Keratinocyte (primary cell): ENCODE measurements at regions not wholly inside any gene's neighbourhood (a gene's known extent, or its start where the extent isn't known, plus 50 kb on each side); places are given as distances from the start of the nearest gene placed in this dataset.

Source experiments
- DNase-seq: peaks from one replicate; pipeline ENCODE4 v3.0.0-alpha.2; 2011; ENCODE audit warnings: low read depth, missing footprints, low spot score
- FAIRE-seq: peaks from 2 replicates; lab custom pipeline; 2011; peaks lifted over from hg19 to GRCh38; lab: Jason Lieb, UNC
- H2AFZ ChIP-seq: 2 replicates; pipeline ENCODE4 v1.6.0; 2012; ENCODE audit warnings: low read length, control low read depth, inconsistent platforms; ENCODE audit not compliant: control insufficient read depth
- H3K27ac ChIP-seq: 2 replicates; pipeline ENCODE4 v1.5.1; 2011; ENCODE audit warnings: low read length; ENCODE audit not compliant: control insufficient read depth, insufficient read depth
- H3K27me3 ChIP-seq: 3 replicates; pipeline ENCODE4 v1.6.0; 2011; ENCODE audit warnings: low read length; ENCODE audit not compliant: control insufficient read depth, insufficient read depth; ENCODE audit errors: extremely low read depth
- H3K36me3 ChIP-seq, 2 experiments: 2 replicates in 1 of 2; 3 replicates in 1 of 2; pipeline ENCODE4 v1.5.1; 2011; ENCODE audit warnings: low read length in 2 of 2, mild to moderate bottlenecking in 1 of 2; ENCODE audit not compliant: control insufficient read depth in 2 of 2, insufficient read depth in 2 of 2; ENCODE audit errors: extremely low read depth in 1 of 2
- H3K4me1 ChIP-seq: 3 replicates; pipeline ENCODE4 v1.5.1; 2011; ENCODE audit warnings: low read length; ENCODE audit not compliant: control insufficient read depth, insufficient read depth; ENCODE audit errors: extremely low read depth
- H3K4me2 ChIP-seq: 3 replicates; pipeline ENCODE4 v1.6.0; 2011; ENCODE audit warnings: low read depth, low read length; ENCODE audit not compliant: control insufficient read depth, insufficient read depth; ENCODE audit errors: extremely low read depth
- H3K4me3 ChIP-seq, 3 experiments: fragments of 200-600 bp in 1 of 3; sonication (generic) in 1 of 3; 2 replicates in 2 of 3; 3 replicates in 1 of 3; pipeline ENCODE4 v1.5.1; 2011 to 2016; ENCODE audit warnings: low read length in 3 of 3, mild to moderate bottlenecking in 3 of 3, control low read depth in 2 of 3, inconsistent platforms in 1 of 3, low read depth in 1 of 3, mixed read lengths in 1 of 3, mixed run types in 1 of 3, moderate library complexity in 1 of 3; ENCODE audit not compliant: control insufficient read depth in 2 of 3, insufficient read depth in 2 of 3; ENCODE audit errors: extremely low read depth in 1 of 3
- H3K79me2 ChIP-seq: 2 replicates; pipeline ENCODE4 v1.6.0; 2012; ENCODE audit warnings: low read length; ENCODE audit not compliant: control insufficient read depth, insufficient read depth
- H3K9ac ChIP-seq: 3 replicates; pipeline ENCODE4 v1.6.0; 2011; ENCODE audit warnings: low read length; ENCODE audit not compliant: control insufficient read depth, insufficient read depth; ENCODE audit errors: extremely low read depth
- H3K9me1 ChIP-seq: 3 replicates; pipeline ENCODE4 v1.6.0; 2011; ENCODE audit warnings: low read length; ENCODE audit not compliant: control insufficient read depth, insufficient read depth; ENCODE audit errors: extremely low read depth
- H3K9me3 ChIP-seq: 2 replicates; pipeline ENCODE4 v1.5.1; 2012; ENCODE audit warnings: low read depth, low read length; ENCODE audit not compliant: control insufficient read depth
- H4K20me1 ChIP-seq: 3 replicates; pipeline ENCODE4 v1.6.0; 2011; ENCODE audit warnings: low read length; ENCODE audit not compliant: control insufficient read depth, insufficient read depth; ENCODE audit errors: extremely low read depth
- CTCF ChIP-seq, 3 experiments: IDR thresholded peaks in 1 of 3; conservative IDR thresholded peaks in 1 of 3; optimal IDR thresholded peaks in 1 of 3; 2 replicates in 2 of 3; 3 replicates in 1 of 3; pipeline versions ENCODE3 to v1.5.1; 2011; ENCODE audit warnings: low read length in 3 of 3, mild to moderate bottlenecking in 3 of 3, moderate library complexity in 2 of 3, control low read depth in 1 of 3, inconsistent platforms in 1 of 3; ENCODE audit not compliant: insufficient read depth in 2 of 3; ENCODE audit errors: extremely low read depth in 1 of 3
- EZH2 ChIP-seq: IDR thresholded peaks from one replicate; pipeline ENCODE4 v1.6.1; 2012; ENCODE audit warnings: inconsistent platforms, mild to moderate bottlenecking, low read length, moderate library complexity
- dilution Hi-C: fragments of 300-500 bp; cut with MboI; formaldehyde crosslinking; loops from one replicate; pipeline ENCODE4 v1.7.0; 2020; ENCODE audit warnings: low sequenced_read_pairs; ENCODE audit not compliant: extremely low pct_ligation_motif_present

DNA sequence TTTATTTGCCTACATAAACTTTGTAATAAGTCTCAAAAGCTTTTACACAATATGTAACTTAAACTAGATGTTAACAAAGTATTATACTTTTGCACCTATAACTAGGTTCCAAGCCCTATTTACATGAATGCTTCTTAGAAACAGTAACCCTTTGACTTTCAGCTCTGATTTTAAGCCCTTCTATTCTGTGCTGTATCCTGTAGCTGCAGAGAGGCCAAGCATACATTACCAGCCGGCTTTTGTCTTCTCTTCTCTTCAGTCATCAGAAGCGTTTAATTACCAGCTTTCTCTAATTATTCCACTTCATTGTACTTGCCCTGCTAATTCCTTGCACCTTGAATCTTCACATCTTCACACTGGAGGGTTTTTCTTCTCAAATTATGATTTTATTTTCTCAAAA lies 403.1 kb downstream of the PDGFC start:
- FAIRE-seq: no peak
- TF ChIP-seq EZH2: no peak
- no peak for TF ChIP-seq CTCF (optimal IDR thresholded peaks at IDR 0.05 in 1 of 3, IDR thresholded peaks at IDR 0.05 in 1 of 3, conservative IDR thresholded peaks at IDR 0.05 in 1 of 3; ENCODE audit: extremely low read depth in 1 of 3, insufficient read depth in 2 of 3, low read length in 3 of 3)
- peak overlapping the region; percentile 81 for H3K4me2 ChIP-seq

DNA sequence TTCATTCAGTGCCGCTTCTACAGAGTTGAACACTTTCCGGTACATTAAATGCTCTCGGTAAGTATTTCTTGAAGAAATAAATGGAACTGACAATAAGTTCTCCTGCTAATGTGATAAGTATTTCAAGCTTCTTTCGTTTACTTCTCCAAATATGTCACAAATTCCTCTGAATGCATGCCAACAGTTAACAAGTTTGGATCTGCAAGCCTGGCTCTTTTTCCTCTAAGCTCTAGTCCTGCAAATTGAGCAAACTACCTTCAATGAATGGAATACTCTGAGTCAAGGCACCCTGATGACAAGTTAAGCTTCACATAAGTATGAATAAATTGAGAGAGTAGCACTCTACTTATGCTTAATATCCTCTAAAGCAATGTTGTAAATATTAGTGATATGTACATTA lies 403.6 kb downstream of the PDGFC start:
- H3K79me2 ChIP-seq: no peaks in the 10 kb centered on the region
- dilution Hi-C loops: no loop called here
- H3K9ac ChIP-seq: no peak overlapping the region
- H3K9me3 ChIP-seq: no peaks in the 10 kb centered on the region
- H2AFZ ChIP-seq: peak overlapping the region; percentile 81
- H3K36me3 ChIP-seq: no peaks in the 10 kb centered on the region
- FAIRE-seq: peak; percentile 85
- peak overlapping the region; percentile 23 for H3K27ac ChIP-seq
- H3K4me1 ChIP-seq: peaks cover 12% of the 10 kb centered on the region
- peak overlapping the region; percentile 81 for H3K4me2 ChIP-seq
- TF ChIP-seq EZH2 (no peak), CTCF (optimal IDR thresholded peaks at IDR 0.05 in 1 of 3, IDR thresholded peaks at IDR 0.05 in 1 of 3, conservative IDR thresholded peaks at IDR 0.05 in 1 of 3; ENCODE audit: extremely low read depth in 1 of 3, insufficient read depth in 2 of 3, low read length in 3 of 3) (no peak)
- H3K9me1 ChIP-seq: no peaks in the 10 kb centered on the region
- DNase-seq: no peak
- no peaks in the 10 kb centered on the region for H4K20me1 ChIP-seq
- H3K4me3 ChIP-seq: peak overlapping the region in 2 of 3 experiments; percentile 40 to 61
- no peaks in the 10 kb centered on the region for H3K27me3 ChIP-seq

More for the DNA sequence above, 403.1 kb downstream of the PDGFC start:
- no peak overlapping the region for H3K9ac ChIP-seq
- no peaks in the 10 kb centered on the region for H3K9me1 ChIP-seq
- no peak for DNase-seq
- no peak overlapping the region for H3K4me3 ChIP-seq
- H3K9me3 ChIP-seq: no peaks in the 10 kb centered on the region
- peak overlapping the region; percentile 37 for H2AFZ ChIP-seq
- H3K27me3 ChIP-seq: no peaks in the 10 kb centered on the region
- H3K79me2 ChIP-seq: no peaks in the 10 kb centered on the region
- H3K36me3 ChIP-seq: no peaks in the 10 kb centered on the region
- peaks cover 12% of the 10 kb centered on the region for H3K4me1 ChIP-seq
- H4K20me1 ChIP-seq: no peaks in the 10 kb centered on the region
- H3K27ac ChIP-seq: no peak overlapping the region
- dilution Hi-C loops: no loop called here
